Endothelial cell (in vitro differentiated cells): ENCODE measurements at regions not wholly inside any gene's neighbourhood (a gene's known extent, or its start where the extent isn't known, plus 50 kb on each side); places are given as distances from the start of the nearest gene placed in this dataset.

ENCODE experiments used
- DNase-seq: peaks from one replicate; pipeline ENCODE4 v3.0.0; 2021; ENCODE audit warnings: low spot score
- H3K27ac Mint-ChIP-seq: one replicate; pipeline ENCODE4 v1.8.0; 2021; ENCODE audit warnings: mixed read lengths, inconsistent platforms; ENCODE audit not compliant: unreplicated experiment
- H3K27me3 Mint-ChIP-seq: one replicate; pipeline ENCODE4 v1.8.0; 2021; ENCODE audit warnings: mild to moderate bottlenecking, moderate library complexity, mixed read lengths, inconsistent platforms; ENCODE audit not compliant: unreplicated experiment
- H3K36me3 Mint-ChIP-seq: one replicate; pipeline ENCODE4 v1.8.0; 2021; ENCODE audit warnings: mild to moderate bottlenecking, low read depth, mixed read lengths, inconsistent platforms; ENCODE audit not compliant: unreplicated experiment
- H3K4me1 Mint-ChIP-seq: one replicate; pipeline ENCODE4 v1.8.0; 2021; ENCODE audit warnings: mild to moderate bottlenecking, mixed read lengths, inconsistent platforms; ENCODE audit not compliant: unreplicated experiment
- H3K4me3 Mint-ChIP-seq: one replicate; pipeline ENCODE4 v1.8.0; 2021; ENCODE audit warnings: mild to moderate bottlenecking, mixed read lengths, inconsistent platforms; ENCODE audit not compliant: unreplicated experiment
- H3K9me3 Mint-ChIP-seq: one replicate; pipeline ENCODE4 v1.8.0; 2021; ENCODE audit warnings: mixed read lengths, inconsistent platforms; ENCODE audit not compliant: unreplicated experiment
- TF ChIP-seq, protein P1 (sequence below): fragments of 200-600 bp; sonication (generic); IDR thresholded peaks from one replicate; pipeline ENCODE4 v1.5.0; 2021; ENCODE audit warnings: antibody characterized with exemption; ENCODE audit not compliant: unreplicated experiment

DNA sequence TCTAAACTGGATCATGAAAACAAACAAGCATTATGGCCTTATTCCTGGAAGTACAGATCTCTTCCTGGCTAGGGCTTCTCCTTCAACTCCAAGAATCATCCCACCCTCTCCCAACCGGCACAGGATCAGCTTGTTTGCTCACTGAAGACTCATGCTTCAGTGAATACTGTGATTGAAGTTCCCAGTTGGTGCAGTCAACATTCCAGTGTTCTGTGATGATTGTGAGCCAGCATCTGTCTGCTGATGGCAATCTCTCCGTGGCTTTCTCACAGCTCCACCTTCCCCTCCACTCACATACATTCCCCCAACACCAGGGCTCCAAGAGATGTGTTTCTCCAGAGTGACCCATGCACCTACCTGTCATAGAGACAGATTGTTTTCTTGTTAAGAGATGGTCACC, 421.3 kb upstream of the BTBD3 start:
- Mint-ChIP-seq H3K27me3 (peaks cover 1% of the 10 kb centered on the region), H3K9me3 (no peaks in the 10 kb centered on the region), H3K4me1 (peaks cover 2% of the 10 kb centered on the region), H3K27ac (no peak overlapping the region), H3K4me3 (no peak overlapping the region), H3K36me3 (no peaks in the 10 kb centered on the region)
- DNase-seq = no peak
- TF ChIP-seq, protein P1, sequence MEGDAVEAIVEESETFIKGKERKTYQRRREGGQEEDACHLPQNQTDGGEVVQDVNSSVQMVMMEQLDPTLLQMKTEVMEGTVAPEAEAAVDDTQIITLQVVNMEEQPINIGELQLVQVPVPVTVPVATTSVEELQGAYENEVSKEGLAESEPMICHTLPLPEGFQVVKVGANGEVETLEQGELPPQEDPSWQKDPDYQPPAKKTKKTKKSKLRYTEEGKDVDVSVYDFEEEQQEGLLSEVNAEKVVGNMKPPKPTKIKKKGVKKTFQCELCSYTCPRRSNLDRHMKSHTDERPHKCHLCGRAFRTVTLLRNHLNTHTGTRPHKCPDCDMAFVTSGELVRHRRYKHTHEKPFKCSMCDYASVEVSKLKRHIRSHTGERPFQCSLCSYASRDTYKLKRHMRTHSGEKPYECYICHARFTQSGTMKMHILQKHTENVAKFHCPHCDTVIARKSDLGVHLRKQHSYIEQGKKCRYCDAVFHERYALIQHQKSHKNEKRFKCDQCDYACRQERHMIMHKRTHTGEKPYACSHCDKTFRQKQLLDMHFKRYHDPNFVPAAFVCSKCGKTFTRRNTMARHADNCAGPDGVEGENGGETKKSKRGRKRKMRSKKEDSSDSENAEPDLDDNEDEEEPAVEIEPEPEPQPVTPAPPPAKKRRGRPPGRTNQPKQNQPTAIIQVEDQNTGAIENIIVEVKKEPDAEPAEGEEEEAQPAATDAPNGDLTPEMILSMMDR = no peak

GRCh38 chr20:11497545-11497944, 420.1 kb upstream of the BTBD3 start:
- no peaks in the 10 kb centered on the region for H3K36me3 Mint-ChIP-seq
- no peaks in the 10 kb centered on the region for H3K9me3 Mint-ChIP-seq
- TF ChIP-seq, protein P1 = no peak
- no peaks in the 10 kb centered on the region for H3K27me3 Mint-ChIP-seq
- H3K27ac Mint-ChIP-seq = no peak overlapping the region
- DNase-seq = no peak
- H3K4me3 Mint-ChIP-seq = no peak overlapping the region
- peaks cover 2% of the 10 kb centered on the region for H3K4me1 Mint-ChIP-seq

- no peaks in the 10 kb centered on the region for H3K36me3 Mint-ChIP-seq
- peaks cover 5% of the 10 kb centered on the region for H3K4me1 Mint-ChIP-seq
- no peaks in the 10 kb centered on the region for H3K9me3 Mint-ChIP-seq
- H3K27ac Mint-ChIP-seq = no peak overlapping the region
- no peak overlapping the region for H3K4me3 Mint-ChIP-seq
- TF ChIP-seq, protein P1 = no peak
- no peak for DNase-seq
- H3K27me3 Mint-ChIP-seq = no peaks in the 10 kb centered on the region
Observed at GRCh38 chr20:11499101-11499634, 418.5 kb upstream of the BTBD3 start.

GRCh38 chr20:11502061-11502460, 415.6 kb upstream of the BTBD3 start:
- Mint-ChIP-seq H3K4me3 (no peak overlapping the region), H3K27ac (no peak overlapping the region), H3K36me3 (peaks cover 4% of the 10 kb centered on the region), H3K9me3 (no peaks in the 10 kb centered on the region), H3K27me3 (no peaks in the 10 kb centered on the region), H3K4me1 (peaks cover 3% of the 10 kb centered on the region)
- TF ChIP-seq, protein P1 = no peak
- no peak for DNase-seq

DNA sequence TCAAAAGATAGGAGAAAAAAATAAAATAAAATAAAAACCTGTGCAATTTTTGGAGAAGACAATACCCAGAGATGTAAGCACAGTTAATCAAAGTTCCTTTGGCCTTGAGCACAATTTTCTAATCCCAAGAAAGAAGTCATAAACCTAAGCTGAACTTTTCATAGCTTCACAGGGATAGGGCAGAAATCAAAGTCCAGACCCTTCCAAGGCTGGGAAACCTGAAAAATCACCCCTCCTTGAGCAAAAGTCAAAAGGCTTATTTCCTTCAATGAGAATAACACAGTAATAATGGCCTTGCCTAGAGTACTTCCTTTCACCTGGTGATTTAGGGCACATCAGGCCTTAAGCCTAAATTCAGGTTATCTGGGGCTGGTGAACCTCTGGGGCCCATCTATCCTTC, 415.0 kb upstream of the BTBD3 start:
- Mint-ChIP-seq H3K36me3 (peaks cover 4% of the 10 kb centered on the region), H3K4me1 (peaks cover 3% of the 10 kb centered on the region), H3K27me3 (no peaks in the 10 kb centered on the region), H3K27ac (no peak overlapping the region), H3K4me3 (no peak overlapping the region), H3K9me3 (no peaks in the 10 kb centered on the region)
- no peak for DNase-seq
- TF ChIP-seq, protein P1 = no peak
